ENCODE measurements at regions not wholly inside any gene's neighbourhood (a gene's known extent, or its start where the extent isn't known, plus 50 kb on each side); places are given as distances from the start of the nearest gene placed in this dataset.

- no peak for DNase-seq (ENCODE audit: low read depth)
These were observed 89.9 kb downstream of the TSEN15 start for GRCh38 chr1:184141361-184141880.

GRCh38 chr1:184143449-184143848 lies 91.9 kb downstream of the TSEN15 start:
- DNase-seq (ENCODE audit: low read depth): no peak

- no peak for DNase-seq (ENCODE audit: low read depth)
These were observed 93.6 kb downstream of the TSEN15 start for GRCh38 chr1:184145083-184145482.

- no peak for DNase-seq (ENCODE audit: low read depth)
These were observed 94.7 kb downstream of the TSEN15 start for GRCh38 chr1:184146202-184146601.

- no peak for DNase-seq (ENCODE audit: low read depth)
These were observed 99.4 kb downstream of the TSEN15 start for GRCh38 chr1:184150776-184151531.

GRCh38 chr1:184152434-184152898 lies 100.9 kb downstream of the TSEN15 start:
- no peak for DNase-seq (ENCODE audit: low read depth)

GRCh38 chr1:184152974-184153373 lies 101.4 kb downstream of the TSEN15 start:
- DNase-seq (ENCODE audit: low read depth): no peak

- DNase-seq (ENCODE audit: low read depth): no peak
These were observed 102.2 kb downstream of the TSEN15 start for GRCh38 chr1:184153731-184154130.

- no peak for DNase-seq (ENCODE audit: low read depth)
These were observed 105.2 kb downstream of the TSEN15 start for GRCh38 chr1:184156521-184157393.

- DNase-seq (ENCODE audit: low read depth): no peak
These were observed 105.8 kb downstream of the TSEN15 start for GRCh38 chr1:184157394-184157742.

GRCh38 chr1:184158896-184159681 lies 107.6 kb downstream of the TSEN15 start:
- no peak for DNase-seq (ENCODE audit: low read depth)

- peak; percentile 32 for DNase-seq (ENCODE audit: low read depth)
These were observed 108.7 kb downstream of the TSEN15 start for GRCh38 chr1:184160236-184160635.

- peak; percentile 18 for DNase-seq (ENCODE audit: low read depth)
These were observed 109.7 kb downstream of the TSEN15 start for GRCh38 chr1:184161071-184161698.

- no peak for DNase-seq (ENCODE audit: low read depth)
These were observed 110.8 kb downstream of the TSEN15 start for GRCh38 chr1:184162281-184162680.

GRCh38 chr1:184163674-184164465 lies 112.3 kb downstream of the TSEN15 start:
- DNase-seq (ENCODE audit: low read depth): no peak

- no peak for DNase-seq (ENCODE audit: low read depth)
These were observed 113.0 kb downstream of the TSEN15 start for GRCh38 chr1:184164536-184164935.

- no peak for DNase-seq (ENCODE audit: low read depth)
These were observed 115.0 kb downstream of the TSEN15 start for GRCh38 chr1:184166485-184166884.

GRCh38 chr1:184167352-184167751 lies 115.8 kb downstream of the TSEN15 start:
- no peak for DNase-seq (ENCODE audit: low read depth)

- no peak for DNase-seq (ENCODE audit: low read depth)
These were observed 119.2 kb downstream of the TSEN15 start for GRCh38 chr1:184170719-184171118.

- no peak for DNase-seq (ENCODE audit: low read depth)
These were observed 124.5 kb downstream of the TSEN15 start for GRCh38 chr1:184176058-184176457.

- DNase-seq (ENCODE audit: low read depth): no peak
These were observed 129.5 kb downstream of the TSEN15 start for GRCh38 chr1:184181044-184181443.
